ENCODE measurements at regions not wholly inside any gene's neighbourhood (a gene's known extent, or its start where the extent isn't known, plus 50 kb on each side); places are given as distances from the start of the nearest gene placed in this dataset.

DNA sequence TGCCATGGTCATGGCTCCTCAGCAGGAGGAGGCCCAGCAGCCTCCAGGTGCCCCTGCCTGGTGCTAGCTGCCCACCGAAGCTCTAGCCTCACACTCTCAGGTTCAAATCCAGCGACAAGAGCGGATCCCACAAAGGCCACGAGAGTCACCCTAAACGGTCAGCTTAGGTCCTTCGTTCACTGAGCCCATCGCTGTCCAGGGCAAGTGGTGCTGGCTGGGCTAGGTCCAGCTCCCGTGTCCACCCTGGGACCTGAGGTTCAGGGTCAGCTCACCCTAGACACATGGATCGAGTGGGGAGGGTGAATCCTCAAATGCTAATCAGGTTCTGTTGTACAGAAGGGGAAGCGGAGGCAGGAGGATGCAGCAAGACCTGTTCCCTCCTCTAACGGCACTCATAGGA lies 171.9 kb upstream of the SULF2 start:
- Histone ChIP-seq H3K4me3 (no peak overlapping the region), H3K4me1 (no peaks in the 10 kb centered on the region), H3K27ac (no peak overlapping the region), H3K27me3 (ENCODE audit: insufficient read depth in 3 of 3, low read length in 2 of 3) (peaks cover 0 to 11% (median 0%) of the 10 kb centered on the region in 3 donors), H3K36me3 (ENCODE audit: insufficient read depth in 1 of 2, low read depth in 1 of 2) (no peaks in the 10 kb centered on the region), H3K9me3 (no peaks in the 10 kb centered on the region)
- intact Hi-C loops (cut with DNase I), result no loop called here
- 78 to 83% (median 78%) methylated on average over 11 of the region's 11 CpGs for WGBS, 3 donors
- DNase-seq (peak in 1 of 2 donors; percentile 30), ATAC-seq (no peak)
- TF ChIP-seq CTCF (IDR thresholded peaks at IDR 0.05), result no peak

DNA sequence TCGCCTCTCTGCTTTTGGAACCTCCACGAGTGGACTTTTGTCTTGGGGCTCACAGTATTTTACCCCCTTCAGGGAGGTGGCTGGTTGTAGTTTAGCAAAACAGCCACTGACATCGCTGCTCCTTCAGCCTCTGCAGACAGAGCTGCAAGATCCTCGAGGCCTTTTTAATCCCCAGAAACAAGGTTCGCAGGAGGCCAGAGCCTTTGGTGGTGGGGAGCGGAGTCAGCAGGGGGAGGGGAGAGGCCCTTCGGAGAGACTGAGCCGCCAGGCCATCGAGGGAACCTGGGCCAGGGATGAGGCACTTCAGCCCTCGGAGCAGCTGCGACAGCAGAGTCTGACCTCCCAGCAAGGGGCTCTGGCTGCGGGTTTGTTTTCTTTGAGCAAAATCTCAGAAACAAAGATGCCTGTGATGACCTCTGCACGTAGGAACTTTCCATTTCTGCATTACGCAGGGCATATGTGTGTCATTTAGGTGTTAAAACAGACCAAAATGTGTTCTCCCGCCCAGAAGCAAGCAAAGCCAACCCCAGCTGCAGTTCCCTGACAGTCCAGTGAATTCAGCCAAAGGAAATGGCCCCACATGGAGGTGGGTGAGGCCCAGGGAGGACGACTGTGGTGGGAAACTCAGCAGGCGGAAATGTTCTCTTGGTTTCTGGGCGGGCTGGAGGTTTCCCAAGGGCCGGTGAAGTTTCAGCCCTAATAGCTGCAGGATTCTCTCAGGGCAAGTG lies 171.2 kb upstream of the SULF2 start:
- Histone ChIP-seq H3K4me1 (no peaks in the 10 kb centered on the region), H3K27me3 (ENCODE audit: insufficient read depth in 3 of 3, low read length in 2 of 3) (peaks cover 0 to 11% (median 0%) of the 10 kb centered on the region in 3 donors), H3K27ac (no peak overlapping the region), H3K36me3 (ENCODE audit: insufficient read depth in 1 of 2, low read depth in 1 of 2) (no peaks in the 10 kb centered on the region), H3K4me3 (no peak overlapping the region), H3K9me3 (no peaks in the 10 kb centered on the region)
- intact Hi-C loops (cut with DNase I), result no loop called here
- WGBS, 3 donors, result 55 to 67% (median 59%) methylated on average over 19 of the region's 19 CpGs
- ATAC-seq (peak in 1 of 4 donors; percentile 30), DNase-seq (peak in 1 of 2 donors; percentile 63)
- TF ChIP-seq CTCF (IDR thresholded peaks at IDR 0.05), result no peak

DNA sequence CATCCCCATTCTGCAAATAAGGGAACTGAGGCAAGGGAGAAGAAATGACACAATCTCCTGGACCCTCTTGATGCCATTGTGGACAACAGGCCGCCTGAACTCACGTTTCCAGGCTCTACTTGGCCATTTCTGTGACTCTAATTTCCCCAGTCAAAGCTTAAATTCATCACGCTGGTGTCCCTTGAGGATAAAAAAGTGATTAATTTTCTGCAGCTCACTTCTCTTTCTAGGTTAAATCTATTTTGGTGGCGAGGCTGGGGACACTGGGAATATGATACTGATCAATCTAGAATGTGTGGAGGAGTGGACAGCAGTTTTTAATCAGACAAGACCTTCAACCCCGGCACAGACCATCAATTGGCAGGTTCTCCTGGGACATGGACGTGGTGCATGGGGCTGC lies 168.2 kb upstream of the SULF2 start:
- TF ChIP-seq CTCF (IDR thresholded peaks at IDR 0.05), result no peak
- no peaks in the 10 kb centered on the region for H3K9me3 ChIP-seq
- no peaks in the 10 kb centered on the region for H3K36me3 ChIP-seq (ENCODE audit: insufficient read depth in 1 of 2, low read depth in 1 of 2)
- intact Hi-C loops (cut with DNase I), result no loop called here
- H3K4me1 ChIP-seq, result no peaks in the 10 kb centered on the region
- H3K27ac ChIP-seq, result no peak overlapping the region
- peaks cover 0 to 11% (median 0%) of the 10 kb centered on the region in 3 donors for H3K27me3 ChIP-seq (ENCODE audit: insufficient read depth in 3 of 3, low read length in 2 of 3)
- no peak overlapping the region for H3K4me3 ChIP-seq
- DNase-seq (no peak), ATAC-seq (no peak)
- 61 to 75% (median 65%) methylated on average over 6 of the region's 6 CpGs for WGBS, 3 donors

DNA sequence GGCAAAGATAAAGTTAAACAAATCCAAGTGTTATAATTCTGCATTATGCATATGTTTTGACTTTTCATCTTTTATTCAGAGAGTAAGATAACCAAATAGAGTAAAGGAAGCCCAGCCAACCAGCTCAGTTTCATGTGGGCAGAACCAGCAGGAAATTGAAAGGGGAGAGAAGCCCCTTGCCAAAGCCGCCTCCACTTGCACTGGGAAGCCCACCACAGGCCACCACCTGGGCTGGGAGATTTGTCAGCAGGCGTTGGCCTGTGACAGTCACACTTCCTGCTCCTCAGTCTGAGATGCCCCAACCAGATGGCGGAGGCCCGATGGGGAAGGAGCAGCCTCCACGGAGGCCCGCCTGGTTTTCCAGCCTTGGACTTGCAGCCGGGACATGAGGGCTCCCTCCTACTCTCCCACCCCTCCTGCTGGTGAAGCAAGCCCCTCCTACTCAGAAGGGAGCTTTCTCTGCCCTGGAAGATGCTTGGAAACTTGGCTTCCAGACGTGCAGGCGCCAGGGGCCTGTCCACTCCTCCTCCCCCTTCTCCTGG lies 166.8 kb upstream of the SULF2 start:
- intact Hi-C loops (cut with DNase I), result no loop called here
- Histone ChIP-seq H3K4me3 (no peak overlapping the region), H3K9me3 (no peaks in the 10 kb centered on the region), H3K36me3 (ENCODE audit: insufficient read depth in 1 of 2, low read depth in 1 of 2) (no peaks in the 10 kb centered on the region), H3K4me1 (no peaks in the 10 kb centered on the region), H3K27me3 (ENCODE audit: insufficient read depth in 3 of 3, low read length in 2 of 3) (peaks cover 0 to 2% (median 0%) of the 10 kb centered on the region in 3 donors), H3K27ac (no peak overlapping the region)
- DNase-seq (no peak), ATAC-seq (no peak)
- no peak for TF ChIP-seq CTCF (IDR thresholded peaks at IDR 0.05)
- 78 to 90% (median 84%) methylated on average over 8 to 9 of the region's 9 CpGs for WGBS, 3 donors
